NCI-H2227 (cell line): ENCODE measurements at regions not wholly inside any gene's neighbourhood (a gene's known extent, or its start where the extent isn't known, plus 50 kb on each side); places are given as distances from the start of the nearest gene placed in this dataset.
A peak's percentile ranks its signal among the peaks of the same experiment; 100 is the strongest.
"Not testable (repeated sequence)": the region's sequence is repeated elsewhere in the genome, so short reads cannot be mapped to it uniquely, and the experiment has no call there.

Source experiments
- DNase-seq: peaks from one replicate; lab custom pipeline; 2025; ENCODE audit not compliant: unreplicated experiment; lab: John Stamatoyannopoulos, UW

DNA sequence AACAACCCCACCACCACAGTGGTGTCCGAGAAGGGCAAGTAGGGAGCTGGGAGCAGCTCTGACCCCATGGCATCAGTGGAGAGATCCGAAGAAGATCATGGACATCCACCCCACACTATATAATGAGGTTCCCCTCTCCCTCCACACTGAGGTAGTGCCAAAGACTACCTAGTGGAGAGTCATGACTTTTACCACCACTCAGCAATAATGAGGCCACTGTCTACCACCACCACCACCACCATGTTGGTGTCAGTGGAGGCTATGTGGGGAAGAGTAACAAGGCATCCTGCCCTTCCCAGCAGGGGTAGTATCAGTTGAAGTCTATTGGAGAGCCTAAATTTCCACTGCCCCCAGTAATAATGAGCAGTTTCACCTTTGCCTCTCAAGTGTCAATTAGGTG is 321.7 kb upstream of the ZC3H15 start:
- no peak for DNase-seq

DNA sequence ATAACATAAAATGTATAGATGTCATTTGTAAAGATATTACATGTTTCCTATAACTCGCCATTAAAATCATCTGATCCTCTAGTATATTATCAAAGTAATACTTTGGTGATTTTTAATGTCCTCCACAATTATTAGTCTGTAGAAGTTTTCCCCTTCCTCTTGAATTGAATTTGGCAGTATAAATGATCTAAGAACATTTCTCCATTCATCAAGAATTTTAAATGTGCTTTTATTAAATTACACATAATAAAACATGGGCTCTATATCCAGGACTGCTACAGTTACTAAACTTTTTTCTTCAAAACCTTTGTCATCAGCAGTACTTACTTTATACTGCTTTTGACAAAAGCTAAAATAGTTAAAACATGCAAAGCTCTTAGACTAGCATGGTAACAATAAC is 315.4 kb upstream of the ZC3H15 start:
- no peak for DNase-seq

DNA sequence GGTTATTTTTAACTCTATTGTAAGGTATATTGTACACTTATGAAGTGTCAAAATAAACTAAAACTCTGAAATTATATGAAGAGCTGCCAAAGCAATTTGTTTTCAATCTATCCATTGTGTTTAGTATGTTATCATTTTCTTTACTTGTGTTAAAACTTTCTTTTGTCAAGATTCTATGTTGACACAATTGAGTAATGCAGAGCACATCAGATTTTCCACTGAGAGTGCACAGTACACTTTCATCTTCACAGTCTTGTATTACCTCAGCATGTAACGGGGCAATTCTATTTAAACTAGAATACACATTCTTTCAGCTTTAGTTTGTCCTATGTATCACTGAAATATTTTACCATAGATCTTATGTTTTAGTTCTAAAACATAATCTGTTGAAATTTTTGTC is 304.4 kb upstream of the ZC3H15 start:
- no peak for DNase-seq

DNA sequence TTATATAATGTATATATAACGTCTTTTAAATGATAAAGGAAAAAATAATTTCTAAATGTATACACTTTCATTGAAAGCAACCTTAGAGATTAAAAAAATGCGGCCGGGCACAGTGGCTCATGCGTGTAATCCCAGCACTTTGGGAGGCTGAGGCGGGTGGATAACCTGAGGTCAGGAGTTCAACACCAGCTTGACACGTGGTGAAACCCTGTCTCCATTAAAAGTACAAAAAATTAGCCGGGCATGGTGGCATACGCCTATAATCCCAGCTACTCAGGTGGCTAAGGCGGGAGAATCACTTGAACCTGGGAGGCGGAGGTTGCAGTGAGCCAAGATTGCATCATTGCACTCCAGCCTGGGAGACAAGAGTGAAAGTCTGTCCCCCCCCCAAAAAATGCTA is 303.7 kb upstream of the ZC3H15 start:
- DNase-seq: not testable (repeated sequence)

DNA sequence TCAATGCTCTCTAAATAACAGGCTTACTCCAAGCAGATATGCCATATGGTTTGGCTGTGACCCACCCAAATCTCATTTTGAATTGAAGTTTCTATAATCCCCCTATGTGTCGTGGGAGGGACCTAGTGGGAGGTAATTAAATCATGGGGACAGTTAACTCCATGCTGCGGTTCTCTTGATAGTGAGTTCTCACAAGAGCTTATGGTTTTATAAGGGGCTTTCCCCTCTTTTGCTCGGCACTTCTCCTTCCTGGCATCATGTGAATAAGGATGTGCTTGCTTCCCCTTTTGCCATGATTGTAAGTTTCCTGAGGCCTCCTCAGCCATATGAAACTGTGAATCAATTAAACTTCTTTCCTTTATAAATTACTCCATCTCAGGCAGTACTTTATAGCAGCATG is 302.7 kb upstream of the ZC3H15 start:
- DNase-seq: no peak

DNA sequence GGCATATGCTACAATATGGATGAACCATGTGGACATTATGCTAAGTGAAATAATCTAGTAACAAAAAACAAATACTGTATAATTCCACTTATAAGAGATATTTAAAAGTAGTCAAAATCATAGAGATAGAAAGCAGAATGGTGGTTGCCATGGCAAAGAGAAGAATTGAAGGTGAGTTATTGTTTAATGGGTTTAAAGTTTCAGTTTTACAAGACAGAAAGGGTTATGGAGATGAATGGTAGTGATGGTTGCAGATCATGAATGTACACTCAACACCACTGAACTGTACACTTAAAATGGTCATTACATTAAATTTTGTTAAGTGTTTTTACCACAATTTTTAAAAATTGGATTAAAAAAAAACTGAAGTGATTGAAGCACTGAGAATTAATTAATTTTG is 298.2 kb upstream of the ZC3H15 start:
- no peak for DNase-seq

DNA sequence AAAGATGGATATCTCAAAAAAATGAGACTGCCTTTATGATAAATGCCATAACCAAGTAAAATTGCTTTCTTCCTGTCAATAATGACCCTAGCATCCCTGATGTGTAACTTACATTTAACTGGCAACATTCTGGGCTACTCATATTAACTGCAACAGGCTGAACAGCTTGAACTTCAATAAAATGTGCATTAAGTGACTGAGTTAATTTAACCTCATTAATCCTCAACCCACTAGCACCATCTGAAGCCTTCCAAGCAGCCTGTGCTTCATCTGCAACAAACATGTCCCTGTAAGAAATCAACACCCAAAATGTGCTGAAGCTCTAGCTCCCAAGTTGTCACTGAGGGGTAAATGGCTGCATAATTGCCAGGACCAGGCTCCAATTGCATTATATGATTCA is 296.2 kb upstream of the ZC3H15 start:
- DNase-seq: no peak

DNA sequence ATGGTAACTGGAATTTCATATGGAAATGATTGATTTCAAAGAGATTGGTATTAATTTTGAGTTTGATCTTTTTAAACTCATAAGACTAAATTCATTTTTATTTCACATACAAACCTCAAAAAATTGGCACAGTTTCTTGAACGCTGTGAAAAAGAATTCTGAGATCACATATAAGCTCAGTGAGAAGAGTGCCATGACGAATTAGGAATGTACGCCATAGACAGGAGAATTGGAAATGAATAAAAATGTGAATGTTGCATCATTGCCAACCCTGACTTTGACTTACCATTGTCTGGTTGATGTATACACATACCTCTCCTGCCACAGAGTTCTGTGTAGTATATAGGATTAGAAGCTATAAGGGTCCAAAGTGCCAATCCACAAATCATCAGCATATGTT is 290.4 kb upstream of the ZC3H15 start:
- no peak for DNase-seq

DNA sequence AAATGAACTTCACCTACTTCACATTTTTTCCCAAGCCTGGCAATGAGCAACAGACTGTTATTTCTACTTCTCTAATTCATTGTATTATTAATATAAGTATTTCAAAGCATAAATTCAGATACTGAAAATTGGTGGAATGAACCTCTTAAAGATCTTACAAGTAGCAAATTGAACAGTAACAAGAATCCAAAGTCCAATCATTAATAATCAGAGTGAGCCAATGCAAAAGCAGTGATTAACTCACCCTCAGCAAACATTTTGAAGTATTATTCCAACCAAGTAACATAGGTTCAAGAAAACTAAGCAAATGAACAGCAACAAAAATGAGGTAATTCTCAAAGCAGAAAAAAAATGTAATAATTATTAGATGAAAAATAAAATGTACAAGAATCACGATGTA is 288.1 kb upstream of the ZC3H15 start:
- DNase-seq: no peak

DNA sequence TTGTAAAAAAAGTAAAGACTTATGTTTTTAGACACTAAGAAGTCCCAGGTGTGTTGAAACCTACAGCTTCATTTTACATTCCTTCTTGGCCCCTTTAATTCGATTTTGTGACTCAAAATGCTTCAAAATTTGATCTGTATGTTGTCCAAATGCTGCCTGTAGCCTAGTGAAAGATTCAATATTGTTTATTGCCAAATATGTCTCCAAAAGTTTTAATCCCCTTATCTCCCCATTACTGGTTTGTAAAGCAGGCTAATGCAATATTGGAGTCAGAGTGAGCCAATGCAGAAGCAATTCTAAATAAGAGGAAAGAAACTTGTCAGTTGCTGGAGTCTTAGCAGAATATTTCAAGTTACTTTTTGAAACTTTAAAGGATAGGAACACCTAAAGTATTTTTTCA is 287.0 kb upstream of the ZC3H15 start:
- no peak for DNase-seq

DNA sequence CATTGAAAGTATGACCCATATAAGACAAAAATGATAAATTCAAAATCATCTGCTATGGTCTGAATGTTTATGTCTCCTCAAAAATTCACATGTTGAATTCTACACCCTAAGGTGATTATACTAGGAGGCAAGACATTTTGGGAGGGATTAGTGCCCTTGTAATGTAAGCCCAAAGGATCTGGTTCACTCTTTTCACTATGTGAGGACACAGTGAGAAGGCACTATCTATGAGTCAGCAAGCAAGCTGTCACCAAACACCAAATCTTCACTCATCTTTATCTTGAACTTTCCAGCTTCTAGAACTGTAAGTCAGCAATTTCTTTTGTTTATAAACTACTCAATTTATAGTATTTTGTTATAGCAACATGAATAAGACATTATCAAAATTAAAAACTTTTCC is 284.7 kb upstream of the ZC3H15 start:
- DNase-seq: no peak

DNA sequence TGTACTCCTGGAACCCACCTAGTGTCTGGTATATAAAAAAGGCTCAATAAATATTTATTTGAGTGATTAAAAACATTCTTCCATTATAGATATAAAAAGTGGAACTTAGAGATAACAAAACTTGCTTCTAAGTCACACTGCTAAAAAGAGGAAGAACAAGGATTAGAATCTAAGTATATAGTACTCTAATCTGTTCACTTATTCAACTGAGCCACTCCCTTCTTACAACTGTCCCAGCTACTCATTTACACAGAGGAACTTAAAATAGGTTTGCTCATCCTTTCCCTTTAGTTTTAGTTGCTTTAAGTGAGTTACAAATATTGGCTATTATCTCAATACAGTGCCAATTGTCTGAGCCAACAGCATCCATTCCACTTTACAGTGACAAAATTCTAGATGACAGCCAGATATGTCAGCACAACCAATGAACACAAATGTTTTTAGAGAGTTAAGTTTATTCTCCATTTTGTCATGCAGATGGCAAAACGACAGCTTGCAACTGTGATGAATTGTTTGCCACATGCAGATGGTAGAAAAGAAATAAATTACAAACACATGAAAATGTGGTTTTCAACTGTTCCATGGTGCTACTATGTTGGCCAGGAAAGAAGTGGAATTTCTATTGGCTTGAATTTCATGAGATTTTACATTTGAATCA is 280.7 kb upstream of the ZC3H15 start:
- no peak for DNase-seq

DNA sequence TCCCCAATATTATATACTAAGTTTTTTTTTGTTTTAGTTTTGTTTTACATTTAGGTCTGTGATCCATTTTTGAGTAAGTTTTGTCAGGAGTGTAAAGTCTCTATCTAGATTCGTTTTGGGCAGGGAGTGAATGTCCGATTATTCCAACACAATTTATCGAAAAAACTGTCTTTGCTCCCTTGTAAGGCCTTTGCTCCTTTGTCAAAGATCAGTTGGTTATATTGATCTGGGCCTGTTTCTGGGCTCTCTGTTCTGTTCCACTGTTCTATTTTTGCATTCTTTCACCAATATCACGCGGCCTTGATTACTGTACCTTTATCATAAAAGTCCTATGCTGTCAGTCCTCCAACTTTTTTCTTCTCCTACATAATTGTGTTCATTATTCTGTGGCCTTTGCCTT is 276.5 kb upstream of the ZC3H15 start:
- DNase-seq: no peak

DNA sequence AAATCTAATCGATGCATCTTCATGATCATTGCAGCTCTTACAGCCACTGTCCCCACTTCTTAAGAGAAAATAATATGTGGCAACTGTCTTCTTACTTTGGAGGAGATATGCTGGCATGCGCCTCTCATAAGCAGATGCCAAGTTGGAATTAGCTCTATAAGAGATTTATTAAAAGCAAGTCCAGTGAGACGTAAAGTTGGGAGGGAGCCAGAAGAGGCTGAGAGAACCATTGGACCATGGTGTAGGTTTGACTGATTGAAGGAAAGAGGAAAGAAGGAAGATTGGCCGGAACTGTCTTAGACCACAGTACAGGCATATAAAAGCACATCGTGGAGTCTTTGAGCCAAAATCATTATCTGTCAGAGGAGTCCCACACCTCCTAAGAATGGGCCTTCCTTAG is 265.7 kb upstream of the ZC3H15 start:
- DNase-seq: no peak

DNA sequence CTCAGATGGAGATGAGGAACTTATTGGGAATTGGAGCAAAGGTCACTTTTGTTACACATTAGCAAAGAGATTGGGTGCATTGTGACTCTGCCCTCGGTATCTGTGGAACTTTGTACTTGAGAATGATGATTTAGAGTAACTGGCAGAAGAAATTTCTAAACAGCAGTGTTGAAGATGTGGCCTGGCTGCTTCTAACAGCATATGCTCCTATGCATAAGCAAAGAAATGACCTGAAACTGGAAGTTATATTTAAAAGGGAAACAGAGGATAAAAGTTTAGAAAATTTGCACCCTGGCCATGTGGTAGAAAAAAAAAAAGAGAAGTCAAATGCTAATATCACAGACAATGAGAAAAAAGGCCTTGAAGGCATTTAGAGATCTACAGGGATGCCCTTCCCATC is 256.8 kb upstream of the ZC3H15 start:
- no peak for DNase-seq

DNA sequence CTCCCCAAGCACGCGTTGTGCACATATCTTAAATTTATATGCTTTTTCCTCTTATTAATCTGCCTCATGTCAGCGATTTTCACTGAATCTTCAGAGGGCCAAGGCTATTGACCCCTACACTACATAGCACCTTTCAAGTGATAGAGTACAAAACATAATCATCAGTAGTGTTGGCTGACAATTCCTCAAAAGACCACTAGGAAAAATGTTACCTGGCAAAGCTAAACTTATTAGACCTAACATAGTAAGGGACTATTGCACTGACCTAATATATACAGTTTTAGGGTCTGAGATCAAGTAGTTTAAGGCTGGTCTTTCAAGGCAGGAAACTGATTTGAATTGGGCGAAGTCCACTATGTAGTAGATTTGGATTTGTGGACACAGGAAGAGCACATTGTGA is 244.2 kb upstream of the ZC3H15 start:
- no peak for DNase-seq

DNA sequence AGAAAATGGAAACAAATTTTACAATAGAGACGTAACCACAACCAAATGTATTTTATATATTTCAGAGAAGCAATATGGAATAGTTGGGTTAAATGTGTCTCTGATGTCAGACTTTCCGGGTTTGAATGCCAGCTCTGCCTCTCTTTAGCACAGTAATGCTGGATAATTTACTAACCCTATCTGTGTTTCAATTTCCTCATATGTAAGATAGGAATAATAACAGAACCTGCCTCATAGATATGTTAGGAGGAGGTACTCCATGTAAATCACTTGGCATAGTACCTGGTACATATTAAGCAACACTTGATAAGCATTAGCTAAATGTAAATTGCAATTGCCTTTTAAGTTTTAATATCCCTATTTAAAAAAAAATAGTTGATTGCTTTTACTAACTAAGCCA is 231.3 kb upstream of the ZC3H15 start:
- no peak for DNase-seq

DNA sequence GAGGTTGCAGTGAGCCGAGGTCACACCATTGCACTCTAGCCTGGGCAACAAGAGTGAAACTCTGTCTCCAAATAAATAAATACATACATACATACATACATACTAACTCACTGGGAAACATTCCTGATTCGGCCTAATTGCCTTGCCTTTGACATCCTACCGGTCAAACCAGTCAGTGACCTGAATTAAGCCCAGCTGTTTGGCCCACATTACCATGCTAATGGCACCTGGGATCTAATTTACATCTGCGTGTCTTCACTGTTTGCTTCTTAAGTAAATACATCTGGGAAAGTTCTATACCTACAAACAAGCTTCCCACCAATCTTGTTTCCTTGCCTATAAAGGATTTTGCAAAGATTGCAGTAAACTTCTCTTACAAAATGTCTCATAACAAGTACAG is 230.2 kb upstream of the ZC3H15 start:
- no peak for DNase-seq

DNA sequence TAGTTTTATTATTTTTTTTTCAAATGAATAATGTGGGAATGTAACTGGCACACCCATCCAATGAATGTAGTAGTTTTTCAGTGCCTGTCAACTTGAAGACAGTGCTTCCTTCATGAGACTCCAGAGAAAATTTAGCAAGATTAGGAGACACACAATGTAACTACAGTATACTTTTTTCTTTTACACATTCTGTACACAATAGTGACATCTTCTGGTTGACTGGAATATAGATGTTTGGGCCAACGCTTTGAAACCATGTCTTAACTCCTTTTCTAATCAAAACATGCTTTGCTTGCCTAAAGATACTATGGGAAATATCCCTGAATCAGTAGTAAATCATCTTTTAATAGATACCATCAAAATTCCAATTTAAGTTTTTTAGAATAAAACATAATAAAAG is 229.5 kb upstream of the ZC3H15 start:
- peak; percentile 77 for DNase-seq

DNA sequence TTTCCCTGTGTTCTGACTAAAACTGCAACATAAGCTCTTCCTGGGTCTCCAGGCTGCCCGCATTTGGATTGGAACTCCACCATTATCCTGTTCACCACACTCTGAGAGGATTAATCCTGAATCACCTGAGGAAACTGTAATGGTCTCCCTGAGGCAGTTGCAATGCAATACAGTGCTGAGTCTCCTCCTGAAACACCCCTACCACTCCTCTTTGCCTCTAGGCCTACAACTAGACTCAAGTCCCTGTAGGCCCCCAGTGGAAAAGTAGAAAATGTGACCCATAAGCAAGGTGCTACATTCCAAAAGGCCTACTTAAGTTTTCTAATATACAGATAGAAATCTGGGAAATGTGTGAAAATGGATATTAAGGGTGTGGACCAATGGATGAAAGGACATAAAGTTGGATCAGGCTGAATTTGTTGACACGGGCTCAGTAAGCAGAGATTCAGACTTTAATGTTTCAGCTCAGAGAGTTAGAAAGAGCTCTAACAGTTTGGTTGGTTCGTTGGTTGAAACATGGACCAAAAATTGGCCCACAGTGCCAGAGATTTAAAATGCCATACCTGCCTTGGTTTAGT is 222.3 kb upstream of the ZC3H15 start:
- no peak for DNase-seq

DNA sequence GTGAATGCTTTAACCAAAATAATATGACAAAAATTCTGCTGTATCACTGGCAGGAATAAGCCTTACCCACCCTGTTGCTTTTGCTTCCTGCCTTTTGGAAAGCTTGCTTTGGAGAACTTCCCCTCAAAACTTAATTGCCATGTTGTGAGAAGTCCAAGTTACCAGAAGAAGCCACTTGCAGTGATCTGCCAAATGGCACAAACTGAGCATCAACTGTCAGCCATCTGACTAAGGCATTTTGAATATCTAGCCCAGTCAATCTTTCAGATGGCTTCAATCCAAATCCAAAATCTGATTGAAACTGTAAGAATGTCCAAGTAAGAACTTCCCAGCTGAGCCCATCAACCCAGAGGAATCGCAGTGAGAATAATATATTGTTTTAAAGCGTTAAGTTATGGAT is 216.5 kb upstream of the ZC3H15 start:
- DNase-seq: no peak

DNA sequence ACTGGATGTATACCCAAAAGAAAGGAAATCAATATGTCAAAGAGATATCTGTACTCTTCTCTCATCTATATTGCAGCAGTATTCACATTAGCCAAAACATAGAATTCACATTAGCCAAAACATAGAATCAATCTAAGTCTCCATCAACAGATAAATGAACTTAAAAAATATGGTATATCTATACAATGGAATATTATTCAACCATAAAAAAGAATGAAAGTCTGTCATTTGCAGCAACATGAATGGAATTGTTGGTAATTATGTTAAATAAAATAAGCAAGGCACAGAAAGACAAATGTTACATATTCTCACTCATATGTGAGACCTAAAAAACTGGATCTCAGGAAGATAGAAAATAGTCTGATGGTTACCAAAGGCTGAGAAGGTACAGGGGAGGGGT is 212.1 kb upstream of the ZC3H15 start:
- DNase-seq: no peak

DNA sequence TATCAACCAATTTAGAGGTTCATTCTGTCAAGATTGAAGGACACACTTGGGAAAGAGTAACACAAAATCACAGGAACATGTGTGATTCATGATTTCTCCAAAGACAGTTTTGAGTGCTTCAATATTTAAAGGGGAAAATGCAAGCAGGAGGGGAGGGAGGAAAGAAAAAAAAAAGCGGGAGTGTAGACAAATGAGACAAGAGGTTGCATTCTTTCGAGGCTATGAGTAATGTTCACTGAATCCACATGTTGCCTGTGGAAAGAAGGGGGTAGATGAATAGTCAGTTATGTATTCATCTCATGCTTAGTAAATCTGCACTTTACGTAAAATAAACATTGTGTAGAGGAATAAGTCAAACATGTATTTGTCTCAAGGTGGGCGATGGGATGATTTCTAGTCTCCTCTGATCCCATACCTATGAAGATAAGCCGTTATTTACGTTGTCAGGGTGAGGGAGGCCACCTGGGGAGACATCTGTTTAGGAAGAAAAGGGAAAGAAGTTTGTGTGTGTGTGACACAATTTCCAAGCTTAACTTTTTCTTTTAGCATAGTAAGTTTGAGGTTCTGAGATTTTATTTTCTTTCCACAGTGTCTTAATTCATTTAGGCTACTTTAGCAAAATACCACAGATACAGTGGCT is 211.0 kb upstream of the ZC3H15 start:
- DNase-seq: no peak
